Bronchial epithelial cell (primary cell): ENCODE measurements at regions not wholly inside any gene's neighbourhood (a gene's known extent, or its start where the extent isn't known, plus 50 kb on each side); places are given as distances from the start of the nearest gene placed in this dataset.
"Not testable (repeated sequence)": the region's sequence is repeated elsewhere in the genome, so short reads cannot be mapped to it uniquely, and the experiment has no call there.

Experiments used
- DNase-seq: peaks from one replicate; pipeline ENCODE4 v3.0.0-alpha.2; 2010; ENCODE audit warnings: low read depth
- FAIRE-seq: peaks from 2 replicates; lab custom pipeline; 2011; peaks lifted over from hg19 to GRCh38; lab: Jason Lieb, UNC
- H3K27me3 ChIP-seq: 2 replicates; pipeline ENCODE4 v1.5.1; 2011; ENCODE audit warnings: low read length; ENCODE audit not compliant: control insufficient read depth, insufficient read depth
- H3K36me3 ChIP-seq: 2 replicates; pipeline ENCODE4 v1.5.1; 2011; ENCODE audit warnings: low read length; ENCODE audit not compliant: control insufficient read depth, insufficient read depth
- H3K4me3 ChIP-seq: 2 replicates; pipeline ENCODE4 v1.5.1; 2011; ENCODE audit warnings: mild to moderate bottlenecking, low read depth, low read length, control low read depth
- TF ChIP-seq, protein P1 (sequence below): IDR thresholded peaks from 2 replicates; pipeline ENCODE4 v1.5.1; 2011; ENCODE audit warnings: mild to moderate bottlenecking, moderate library complexity, low read length, control low read depth, inconsistent platforms; ENCODE audit not compliant: insufficient read depth, severe bottlenecking

- Histone ChIP-seq H3K27me3 (no peaks in the 10 kb centered on the region), H3K4me3 (no peak overlapping the region), H3K36me3 (no peaks in the 10 kb centered on the region)
- FAIRE-seq (no peak), DNase-seq (peak; percentile 1)
- TF ChIP-seq, protein P1, sequence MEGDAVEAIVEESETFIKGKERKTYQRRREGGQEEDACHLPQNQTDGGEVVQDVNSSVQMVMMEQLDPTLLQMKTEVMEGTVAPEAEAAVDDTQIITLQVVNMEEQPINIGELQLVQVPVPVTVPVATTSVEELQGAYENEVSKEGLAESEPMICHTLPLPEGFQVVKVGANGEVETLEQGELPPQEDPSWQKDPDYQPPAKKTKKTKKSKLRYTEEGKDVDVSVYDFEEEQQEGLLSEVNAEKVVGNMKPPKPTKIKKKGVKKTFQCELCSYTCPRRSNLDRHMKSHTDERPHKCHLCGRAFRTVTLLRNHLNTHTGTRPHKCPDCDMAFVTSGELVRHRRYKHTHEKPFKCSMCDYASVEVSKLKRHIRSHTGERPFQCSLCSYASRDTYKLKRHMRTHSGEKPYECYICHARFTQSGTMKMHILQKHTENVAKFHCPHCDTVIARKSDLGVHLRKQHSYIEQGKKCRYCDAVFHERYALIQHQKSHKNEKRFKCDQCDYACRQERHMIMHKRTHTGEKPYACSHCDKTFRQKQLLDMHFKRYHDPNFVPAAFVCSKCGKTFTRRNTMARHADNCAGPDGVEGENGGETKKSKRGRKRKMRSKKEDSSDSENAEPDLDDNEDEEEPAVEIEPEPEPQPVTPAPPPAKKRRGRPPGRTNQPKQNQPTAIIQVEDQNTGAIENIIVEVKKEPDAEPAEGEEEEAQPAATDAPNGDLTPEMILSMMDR, result no peak
These were observed 443.2 kb upstream of the FGF16 start for GRCh38 chrX:77003956-77004355.

- FAIRE-seq, result no peak
- H3K4me3 ChIP-seq, result no peak overlapping the region
These were observed 437.5 kb upstream of the FGF16 start for GRCh38 chrX:77009691-77010090.

GRCh38 chrX:77014377-77015372, 432.5 kb upstream of the FGF16 start:
- TF ChIP-seq, protein P1, result no peak
- Histone ChIP-seq H3K4me3 (no peak overlapping the region), H3K27me3 (no peaks in the 10 kb centered on the region), H3K36me3 (no peaks in the 10 kb centered on the region)
- no peak for DNase-seq
- no peak for FAIRE-seq

More at GRCh38 chrX:77009691-77010090, 437.5 kb upstream of the FGF16 start:
- Histone ChIP-seq H3K27me3 (no peaks in the 10 kb centered on the region), H3K36me3 (no peaks in the 10 kb centered on the region)
- TF ChIP-seq, protein P1, result no peak
- DNase-seq, result peak; percentile 29

DNA sequence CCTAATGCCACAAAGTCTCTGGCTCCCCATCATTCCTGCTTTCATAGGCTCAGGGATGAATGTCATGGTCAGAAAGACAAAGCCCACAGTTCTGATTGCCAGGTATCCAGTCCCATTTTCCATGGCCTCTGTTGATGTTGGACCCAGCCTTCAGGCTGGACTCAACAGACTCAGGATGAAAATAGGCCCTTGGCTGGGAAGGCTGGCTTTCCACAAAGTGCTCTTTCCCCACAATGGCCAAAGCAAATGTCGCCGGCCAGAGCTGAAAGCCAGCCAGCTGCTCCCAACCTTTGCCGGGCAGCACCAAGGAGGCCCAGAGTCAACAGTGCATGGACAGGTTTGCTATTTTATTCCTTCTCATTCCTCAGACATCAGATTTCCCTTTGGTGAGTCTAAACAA, 430.1 kb upstream of the FGF16 start:
- FAIRE-seq, result no peak
- no peaks in the 10 kb centered on the region for H3K36me3 ChIP-seq
- DNase-seq, result no peak
- no peaks in the 10 kb centered on the region for H3K27me3 ChIP-seq
- TF ChIP-seq, protein P1, result no peak
- H3K4me3 ChIP-seq, result no peak overlapping the region

DNA sequence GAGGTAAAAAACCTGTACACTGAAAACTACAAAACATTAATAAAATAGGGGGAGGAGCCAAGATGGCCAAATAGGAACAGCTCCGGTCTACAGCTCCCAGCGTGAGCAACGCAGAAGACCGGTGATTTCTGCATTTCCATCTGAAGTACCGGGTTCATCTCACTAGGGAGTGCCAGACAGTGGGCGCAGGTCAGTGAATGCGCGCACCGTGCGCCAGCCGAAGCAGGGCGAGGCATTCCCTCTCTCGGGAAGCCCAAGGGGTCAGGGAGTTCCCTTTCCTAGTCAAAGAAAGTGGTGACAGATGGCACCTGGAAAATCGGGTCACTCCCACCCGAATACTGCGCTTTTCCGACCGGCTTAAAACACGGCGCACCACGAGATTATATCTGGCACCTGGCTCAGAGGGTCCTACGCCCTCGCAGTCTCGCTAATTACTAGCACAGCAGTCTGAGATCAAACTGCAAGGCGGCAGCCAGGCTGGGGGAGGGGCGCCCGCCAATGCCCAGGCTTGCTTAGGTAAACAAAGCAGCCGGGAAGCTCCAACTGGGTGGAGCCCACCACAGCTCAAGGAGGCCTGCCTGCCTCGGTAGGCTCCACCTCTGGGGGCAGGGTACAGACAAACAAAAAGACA, 400.9 kb upstream of the FGF16 start:
- not testable (repeated sequence) for FAIRE-seq
- peak overlapping the region; percentile 21 for H3K4me3 ChIP-seq

GRCh38 chrX:77060572-77060971, 386.6 kb upstream of the FGF16 start:
- no peak for DNase-seq
- Histone ChIP-seq H3K27me3 (no peaks in the 10 kb centered on the region), H3K4me3 (no peak overlapping the region), H3K36me3 (no peaks in the 10 kb centered on the region)
- TF ChIP-seq, protein P1, result no peak
- no peak for FAIRE-seq

More for the DNA sequence above, 400.9 kb upstream of the FGF16 start:
- peak; percentile 3 for DNase-seq
- not testable (repeated sequence) for H3K36me3 ChIP-seq, H3K27me3 ChIP-seq
